NB4 (cell line): ENCODE measurements at regions not wholly inside any gene's neighbourhood (a gene's known extent, or its start where the extent isn't known, plus 50 kb on each side); places are given as distances from the start of the nearest gene placed in this dataset.

ENCODE experiments used
- MYC ChIP-seq: IDR thresholded peaks from 2 replicates; pipeline ENCODE4 v1.6.1; 2011; ENCODE audit warnings: low read depth, low read length
- POLR2A ChIP-seq: IDR thresholded peaks from 2 replicates; pipeline ENCODE4 v1.6.1; 2011; ENCODE audit warnings: mild to moderate bottlenecking; ENCODE audit not compliant: insufficient read length; ENCODE audit errors: extremely low read depth
- TF ChIP-seq, protein P1 (sequence below): IDR thresholded peaks from one replicate; pipeline ENCODE4 v1.5.1; 2012; ENCODE audit warnings: low read depth, low read length
- TF ChIP-seq, protein P2 (sequence below): IDR thresholded peaks from 2 replicates; pipeline ENCODE4 v1.6.1; 2011; ENCODE audit warnings: low read depth, low read length

DNA sequence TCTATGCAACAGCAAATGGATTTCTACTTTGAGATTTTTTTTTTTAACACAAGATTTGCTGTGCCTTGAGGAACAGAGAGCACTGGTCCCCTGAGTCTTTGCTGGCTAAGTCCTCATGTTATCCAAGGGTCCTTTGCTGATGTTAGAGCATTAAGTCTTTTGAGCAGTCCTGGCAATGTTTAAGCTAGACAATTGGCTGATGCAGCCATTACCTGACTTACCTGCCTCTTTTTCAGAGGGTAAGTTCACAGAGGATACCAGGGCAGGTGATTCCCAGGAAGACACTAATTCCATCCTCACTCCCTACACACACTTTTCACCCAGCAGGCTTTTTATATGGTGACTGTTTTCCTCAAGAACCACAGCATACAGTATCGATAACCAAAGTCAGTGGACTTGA is 337.7 kb downstream of the HDGFL1 start:
- TF ChIP-seq MYC = no peak
- TF ChIP-seq POLR2A = no peak
- TF ChIP-seq, protein P1, sequence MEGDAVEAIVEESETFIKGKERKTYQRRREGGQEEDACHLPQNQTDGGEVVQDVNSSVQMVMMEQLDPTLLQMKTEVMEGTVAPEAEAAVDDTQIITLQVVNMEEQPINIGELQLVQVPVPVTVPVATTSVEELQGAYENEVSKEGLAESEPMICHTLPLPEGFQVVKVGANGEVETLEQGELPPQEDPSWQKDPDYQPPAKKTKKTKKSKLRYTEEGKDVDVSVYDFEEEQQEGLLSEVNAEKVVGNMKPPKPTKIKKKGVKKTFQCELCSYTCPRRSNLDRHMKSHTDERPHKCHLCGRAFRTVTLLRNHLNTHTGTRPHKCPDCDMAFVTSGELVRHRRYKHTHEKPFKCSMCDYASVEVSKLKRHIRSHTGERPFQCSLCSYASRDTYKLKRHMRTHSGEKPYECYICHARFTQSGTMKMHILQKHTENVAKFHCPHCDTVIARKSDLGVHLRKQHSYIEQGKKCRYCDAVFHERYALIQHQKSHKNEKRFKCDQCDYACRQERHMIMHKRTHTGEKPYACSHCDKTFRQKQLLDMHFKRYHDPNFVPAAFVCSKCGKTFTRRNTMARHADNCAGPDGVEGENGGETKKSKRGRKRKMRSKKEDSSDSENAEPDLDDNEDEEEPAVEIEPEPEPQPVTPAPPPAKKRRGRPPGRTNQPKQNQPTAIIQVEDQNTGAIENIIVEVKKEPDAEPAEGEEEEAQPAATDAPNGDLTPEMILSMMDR = no peak
- TF ChIP-seq, protein P2, sequence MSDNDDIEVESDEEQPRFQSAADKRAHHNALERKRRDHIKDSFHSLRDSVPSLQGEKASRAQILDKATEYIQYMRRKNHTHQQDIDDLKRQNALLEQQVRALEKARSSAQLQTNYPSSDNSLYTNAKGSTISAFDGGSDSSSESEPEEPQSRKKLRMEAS = no peak
